Right ventricle myocardium inferior (tissue), 1 donor: ENCODE measurements at regions not wholly inside any gene's neighbourhood (a gene's known extent, or its start where the extent isn't known, plus 50 kb on each side); places are given as distances from the start of the nearest gene placed in this dataset.
A peak's percentile ranks its signal among the peaks of the same experiment; 100 is the strongest.
"Not testable (repeated sequence)": the region's sequence is repeated elsewhere in the genome, so short reads cannot be mapped to it uniquely, and the experiment has no call there.

ENCODE experiments used
- ATAC-seq: fragments of 200-7000 bp; cut with Tn5 transposase; one replicate; pipeline ENCODE4 v1.9.1; 2020; ENCODE audit warnings: mild to moderate bottlenecking, moderate library complexity
- DNase-seq: peaks from one replicate; pipeline ENCODE4 v3.0.0; 2021; ENCODE audit errors: missing footprints
- intact Hi-C: fragments of 100-400 bp; cut with DNase I; formaldehyde crosslinking; loops from one replicate; pipeline ENCODE4 v1.11.0; 2022
- donor health status: DM: no; HTN: yes; CAD: no; lungs with severe emphysema.

DNA sequence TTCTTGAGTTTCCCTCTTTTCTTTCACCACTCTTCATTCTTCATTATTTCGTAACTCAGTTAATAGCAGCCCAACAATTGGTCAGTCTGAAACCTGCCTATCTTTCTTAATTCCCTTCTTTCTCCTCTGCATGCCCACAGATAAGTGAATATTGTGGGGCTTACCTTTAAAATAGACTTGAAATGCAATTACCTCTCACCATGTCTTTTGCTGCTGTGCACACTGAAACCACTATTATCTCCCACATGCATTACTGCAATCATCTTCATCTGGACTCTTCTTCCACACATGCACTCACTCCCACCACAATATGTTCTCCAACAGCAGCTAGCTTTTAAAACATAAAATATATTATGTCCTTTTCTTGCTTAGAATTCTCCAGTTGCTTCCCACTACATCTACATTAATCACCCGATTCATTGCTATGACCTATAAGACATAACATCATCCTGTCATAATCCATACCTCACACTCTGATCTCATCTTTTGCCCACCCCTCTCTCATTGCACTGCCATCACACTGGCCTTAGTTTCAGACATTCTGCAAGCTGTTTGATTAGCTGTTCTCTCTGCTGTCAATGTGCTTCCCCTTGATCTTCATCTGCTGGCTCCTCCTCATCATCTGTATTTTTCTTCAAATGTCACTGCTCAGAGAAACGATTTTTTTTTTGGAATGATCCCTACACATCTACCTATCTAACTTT lies 304.8 kb downstream of the PTPRC start:
- ATAC-seq (no peak), DNase-seq (no peak)
- intact Hi-C loops: no loop called here

DNA sequence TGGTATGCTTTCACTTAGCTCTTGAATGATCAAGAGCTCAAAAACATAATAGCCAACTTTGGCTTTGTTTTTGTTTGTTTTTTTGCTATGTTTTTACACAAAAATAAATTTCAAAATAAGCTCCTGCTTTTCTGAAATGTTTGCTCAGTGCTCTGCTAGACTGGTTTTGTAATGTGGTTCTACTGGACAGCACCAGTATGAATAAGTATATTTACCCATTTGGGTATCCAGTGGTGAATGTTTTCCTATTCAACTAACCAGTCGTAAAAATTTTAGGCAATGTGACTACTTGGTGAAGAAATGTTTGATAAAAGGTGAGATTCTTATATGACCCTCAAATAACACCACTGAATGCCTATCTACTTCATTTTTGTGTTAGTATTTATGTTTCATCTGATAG lies 308.6 kb downstream of the PTPRC start:
- ATAC-seq (no peak), DNase-seq (no peak)
- intact Hi-C loops: no loop called here

DNA sequence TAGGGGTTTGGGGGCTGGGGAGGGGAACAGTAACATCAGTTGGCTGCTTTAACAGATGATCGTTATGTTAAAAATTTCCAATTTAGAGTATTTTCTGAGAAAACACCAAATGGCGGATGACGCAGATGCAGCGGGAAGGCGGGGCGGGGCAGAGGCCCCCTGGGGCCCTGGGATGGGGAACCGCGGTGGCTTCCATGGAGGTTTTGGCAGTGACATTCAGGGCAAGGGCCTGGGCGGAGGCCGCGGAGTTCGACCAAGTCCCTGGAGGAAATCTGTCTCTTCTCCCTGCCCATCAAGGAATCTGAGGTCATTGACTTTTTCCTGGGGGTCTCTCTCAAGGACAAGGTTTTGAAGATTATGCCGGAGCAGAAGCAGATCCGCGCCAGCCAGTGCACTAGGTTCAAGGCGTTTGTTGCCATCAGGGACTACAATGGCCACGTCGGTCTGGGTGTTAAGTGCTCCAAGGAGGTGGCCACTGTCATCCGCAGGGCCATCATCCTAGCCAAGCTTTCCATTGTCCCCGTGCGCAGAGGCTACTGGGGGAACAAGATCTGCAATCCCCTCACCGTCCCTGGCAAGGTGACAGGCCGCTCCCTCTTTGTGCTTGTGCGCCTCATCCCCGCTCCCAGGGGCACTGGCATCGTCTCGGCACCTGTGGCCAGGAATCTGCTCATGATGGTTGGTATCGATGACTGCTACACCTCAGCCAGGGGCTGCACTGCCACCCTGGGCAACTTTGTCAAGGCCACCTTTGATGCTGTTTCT lies 310.2 kb downstream of the PTPRC start:
- intact Hi-C loops: no loop called here
- ATAC-seq (no peak), DNase-seq (peak; percentile 69)

DNA sequence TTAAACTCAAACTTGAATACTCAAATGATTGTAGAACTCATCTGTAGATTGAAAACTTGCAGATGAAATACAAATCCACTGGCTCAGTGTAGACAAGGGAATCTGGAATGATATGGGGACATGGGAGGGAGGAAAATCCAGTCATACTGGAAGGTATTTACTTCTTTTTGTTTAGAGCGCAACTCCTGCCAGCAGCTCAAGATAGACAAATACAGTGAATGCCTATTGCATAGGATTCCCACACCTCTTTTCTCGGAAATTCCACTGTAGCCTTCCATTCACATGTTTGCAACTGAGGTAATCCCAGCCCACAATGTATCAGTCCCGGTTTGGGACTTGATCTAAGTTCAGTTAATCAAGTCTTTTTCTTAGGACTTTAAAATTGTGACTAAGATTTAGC lies 311.2 kb downstream of the PTPRC start:
- no peak for DNase-seq
- intact Hi-C loops: no loop called here
- no peak for ATAC-seq

DNA sequence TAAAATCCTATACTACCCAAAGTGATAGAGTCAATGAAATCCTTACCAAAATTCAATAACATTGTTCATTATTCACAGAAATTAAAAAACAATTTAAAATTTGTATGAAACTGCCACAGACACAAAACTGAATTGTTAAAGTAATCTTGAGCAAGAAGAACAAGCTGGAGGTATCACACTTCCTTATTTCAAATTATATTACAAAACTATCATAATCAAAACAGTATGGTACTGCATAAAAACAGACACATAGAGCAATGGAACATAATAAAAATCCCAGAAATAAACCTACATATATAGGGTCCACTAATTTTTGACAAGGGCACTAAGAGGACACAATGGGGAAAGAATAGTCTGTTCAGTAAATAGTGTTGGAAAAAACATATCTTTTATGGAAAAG lies 316.2 kb downstream of the PTPRC start:
- ATAC-seq (no peak), DNase-seq (no peak)
- intact Hi-C loops: no loop called here

DNA sequence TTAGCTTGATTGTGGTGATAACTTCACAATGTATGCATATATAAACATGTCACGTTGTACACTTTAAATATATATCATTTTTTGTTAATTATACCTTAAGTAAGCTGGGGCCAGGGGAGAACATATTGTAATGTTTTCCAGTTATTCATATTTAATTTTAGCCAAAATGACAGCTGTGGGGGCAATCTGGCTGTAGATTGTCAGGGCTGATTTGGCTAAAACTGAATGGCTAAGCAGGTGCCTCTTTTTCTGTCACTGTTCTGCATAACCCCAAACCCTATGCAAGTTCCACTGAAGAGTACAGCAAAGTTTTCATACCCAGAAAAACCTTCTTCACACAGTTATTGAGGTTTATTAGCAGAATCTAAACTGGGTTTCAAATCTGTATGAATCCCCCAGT lies 318.2 kb downstream of the PTPRC start:
- ATAC-seq: no peak
- intact Hi-C loops: no loop called here
- no peak for DNase-seq

DNA sequence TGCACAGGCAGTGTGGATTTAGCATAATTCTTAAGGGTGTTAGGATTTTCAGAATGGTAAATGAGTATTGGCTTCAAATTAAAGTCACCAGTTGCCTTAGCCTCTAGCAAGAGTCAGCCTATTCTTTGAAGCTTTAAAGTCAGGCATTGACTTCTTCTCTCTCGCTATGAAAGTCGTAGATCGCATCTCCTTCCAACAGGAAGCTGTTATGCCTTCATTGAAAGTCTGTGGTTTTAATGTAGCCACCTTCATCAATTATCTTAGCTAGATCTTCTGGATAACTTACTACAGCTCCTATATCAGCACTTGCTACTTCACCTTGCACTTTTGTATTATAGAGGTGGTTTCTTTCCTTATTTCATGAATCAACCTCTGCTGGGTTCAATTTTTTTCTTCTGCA lies 320.2 kb downstream of the PTPRC start:
- ATAC-seq (no peak), DNase-seq (no peak)
- intact Hi-C loops: no loop called here

DNA sequence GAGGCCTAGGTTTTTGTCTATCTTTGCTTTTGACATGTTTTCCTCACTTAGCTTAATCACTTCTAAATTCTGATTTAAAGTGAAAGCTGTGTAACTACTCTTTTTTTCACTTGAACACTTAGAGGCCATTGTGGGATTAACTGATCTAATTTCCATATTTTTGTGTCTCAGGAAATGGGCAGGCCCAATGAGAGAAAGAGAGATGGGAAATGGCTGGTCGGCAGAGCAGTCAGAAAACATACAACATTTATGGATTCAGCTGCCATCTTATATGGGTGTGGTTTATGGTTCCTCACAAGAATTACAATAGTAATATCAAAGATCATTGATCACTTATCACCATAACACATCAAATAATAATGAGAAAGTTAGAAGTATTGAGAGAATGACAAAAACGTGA lies 320.8 kb downstream of the PTPRC start:
- intact Hi-C loops: no loop called here
- DNase-seq (no peak), ATAC-seq (no peak)

DNA sequence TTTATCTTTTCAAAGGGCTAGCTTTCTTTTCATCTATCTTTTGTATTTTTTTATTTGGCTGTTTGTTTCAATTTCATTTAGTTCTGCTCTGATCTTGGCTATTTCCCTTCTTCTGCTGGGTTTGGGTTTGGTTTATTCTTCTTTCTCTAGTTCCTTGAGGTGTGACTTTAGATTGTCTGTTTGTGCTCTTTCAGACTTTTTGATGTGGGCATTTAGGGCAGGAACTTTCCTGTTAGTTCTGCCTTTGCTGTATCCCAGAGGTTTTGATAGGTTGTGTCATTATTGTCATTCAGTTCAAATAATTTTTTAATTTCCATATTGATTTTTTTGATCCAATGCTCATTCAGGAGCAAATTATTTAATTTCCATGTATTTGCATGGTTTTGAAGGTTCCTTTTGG lies 325.0 kb downstream of the PTPRC start:
- ATAC-seq, DNase-seq, intact Hi-C loops: not testable (repeated sequence)

DNA sequence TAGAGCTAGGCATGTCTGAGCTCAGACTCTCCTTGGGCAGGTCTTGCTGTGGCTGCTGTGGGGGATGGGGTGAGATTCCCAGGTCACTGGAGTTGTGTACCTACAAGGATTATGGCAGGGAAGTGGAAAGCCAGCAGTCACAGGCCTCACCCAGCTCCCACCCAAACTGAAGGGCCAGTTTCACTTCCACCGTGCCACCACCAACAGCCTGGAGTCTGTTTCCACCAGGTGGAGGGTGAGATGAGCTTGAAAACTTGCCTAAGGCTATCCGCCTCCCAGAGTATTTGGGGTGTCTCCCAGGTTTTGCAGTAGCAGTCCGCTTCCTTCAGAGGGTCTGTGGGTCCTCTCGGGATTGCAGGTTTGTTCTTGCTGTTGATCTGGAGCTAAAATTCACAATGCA lies 327.7 kb downstream of the PTPRC start:
- ATAC-seq: no peak
- intact Hi-C loops: no loop called here
- DNase-seq: no peak

DNA sequence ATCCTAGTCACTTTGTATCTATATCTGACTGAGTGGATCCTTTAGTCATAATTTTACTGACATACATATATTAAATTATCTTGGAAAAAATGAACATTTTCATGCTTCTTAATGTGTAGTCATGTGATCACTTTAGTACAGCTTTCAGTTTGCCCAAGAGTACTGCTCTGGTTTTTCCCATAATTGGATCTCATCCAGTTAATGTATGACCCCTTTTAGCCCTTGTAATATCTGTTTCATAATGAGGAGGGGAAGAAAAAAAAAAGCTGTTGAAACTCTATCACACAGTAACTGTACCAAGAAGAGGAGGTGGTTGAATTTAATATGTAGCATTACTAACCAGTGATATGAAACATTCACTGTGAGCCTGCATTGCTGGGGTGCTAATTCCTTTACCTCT lies 328.7 kb downstream of the PTPRC start:
- intact Hi-C loops: no loop called here
- ATAC-seq (no peak), DNase-seq (no peak)

DNA sequence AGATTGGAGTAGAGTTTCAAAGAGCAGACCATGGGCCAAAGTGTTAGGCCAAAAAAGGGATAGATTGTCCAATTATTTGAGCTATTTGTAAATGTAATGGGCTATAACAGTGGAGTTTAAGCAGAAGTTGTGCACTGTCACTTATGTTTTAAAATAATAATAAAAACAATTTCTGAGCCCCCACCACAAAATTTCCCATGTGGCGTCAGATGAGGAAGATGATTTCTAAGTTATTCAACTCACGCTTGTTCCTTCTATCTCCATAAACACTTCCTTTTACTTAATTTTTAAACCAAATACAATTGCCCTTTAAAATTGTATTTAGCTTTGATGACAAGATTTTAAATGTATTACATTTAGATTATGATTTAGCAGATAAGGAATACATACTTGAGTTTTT lies 330.0 kb downstream of the PTPRC start:
- intact Hi-C loops: no loop called here
- no peak for DNase-seq
- ATAC-seq: no peak

DNA sequence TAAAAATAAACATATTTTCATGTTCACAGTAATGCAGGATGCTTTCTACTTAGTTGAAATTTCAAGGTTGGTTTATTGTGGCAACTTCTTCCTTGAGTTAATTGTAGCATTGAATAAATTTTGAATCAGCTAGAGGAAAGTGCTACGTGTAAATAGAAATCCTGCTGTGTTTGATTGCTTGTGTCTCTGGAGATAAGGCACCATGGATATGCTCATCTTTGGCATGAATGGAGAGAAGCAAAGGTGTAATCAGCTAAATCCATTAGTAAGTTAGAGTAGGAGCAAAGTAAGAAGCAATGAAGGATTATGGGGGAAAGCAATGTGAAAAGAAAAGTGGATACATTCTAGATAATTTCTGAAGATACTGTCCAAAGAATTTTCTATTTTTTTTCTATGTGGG lies 331.1 kb downstream of the PTPRC start:
- ATAC-seq (no peak), DNase-seq (no peak)
- intact Hi-C loops: no loop called here

DNA sequence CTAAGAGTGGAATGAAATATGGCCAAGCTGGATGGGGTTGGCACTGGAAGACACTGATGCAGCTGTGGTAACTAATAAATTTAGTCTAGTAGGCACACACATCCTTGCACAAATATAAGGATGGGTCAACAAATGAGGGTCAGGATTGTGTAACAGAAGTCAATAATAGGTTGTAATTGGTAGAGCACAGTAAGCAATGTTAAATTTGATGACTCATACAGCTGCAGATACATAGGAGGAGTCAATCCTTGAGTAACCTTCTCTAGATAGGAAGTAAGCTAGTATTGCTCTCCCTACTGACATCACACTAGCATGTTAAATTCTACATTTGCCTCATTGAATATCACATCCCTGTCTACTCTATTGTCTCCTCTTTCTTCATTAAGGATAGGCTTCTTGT lies 332.1 kb downstream of the PTPRC start:
- ATAC-seq (no peak), DNase-seq (no peak)
- intact Hi-C loops: no loop called here

DNA sequence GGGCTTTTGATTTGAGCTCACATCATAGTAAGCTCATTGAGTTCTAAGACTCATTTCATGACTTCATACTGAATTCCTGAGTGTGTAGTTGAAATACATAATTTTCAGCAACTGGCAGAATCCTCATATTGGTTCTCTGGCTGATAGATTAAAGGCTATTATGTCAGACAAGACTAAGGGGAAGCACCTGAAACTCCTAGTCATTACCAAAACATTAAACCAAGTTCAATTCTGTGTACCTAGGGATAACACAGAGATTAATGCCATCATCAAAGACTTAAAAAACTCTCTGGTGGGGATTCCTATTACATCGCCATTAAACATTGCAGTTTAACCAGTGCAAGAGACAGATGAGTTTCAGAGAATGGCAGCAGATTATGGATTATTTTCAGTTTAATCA lies 339.1 kb downstream of the PTPRC start:
- ATAC-seq (no peak), DNase-seq (no peak)
- intact Hi-C loops: no loop called here

DNA sequence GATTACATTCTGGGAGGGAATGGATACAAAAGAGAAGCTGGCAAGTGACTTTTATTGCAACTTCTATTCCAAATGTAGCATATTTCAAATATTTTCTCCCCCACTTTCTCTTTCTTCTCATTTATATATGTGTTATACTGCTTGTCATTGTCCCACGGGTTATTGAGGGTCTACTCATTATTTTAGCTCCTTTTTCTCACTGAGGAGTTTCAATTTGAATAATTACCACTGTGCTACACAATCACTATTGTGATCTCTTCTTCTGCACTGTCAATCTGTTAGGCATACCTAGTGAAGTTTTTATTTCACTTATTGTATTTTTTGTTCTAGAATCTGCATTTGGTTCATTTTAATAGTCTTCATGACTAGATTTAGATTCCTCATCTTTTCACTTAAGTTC lies 339.7 kb downstream of the PTPRC start:
- DNase-seq (no peak), ATAC-seq (no peak)
- intact Hi-C loops: no loop called here

DNA sequence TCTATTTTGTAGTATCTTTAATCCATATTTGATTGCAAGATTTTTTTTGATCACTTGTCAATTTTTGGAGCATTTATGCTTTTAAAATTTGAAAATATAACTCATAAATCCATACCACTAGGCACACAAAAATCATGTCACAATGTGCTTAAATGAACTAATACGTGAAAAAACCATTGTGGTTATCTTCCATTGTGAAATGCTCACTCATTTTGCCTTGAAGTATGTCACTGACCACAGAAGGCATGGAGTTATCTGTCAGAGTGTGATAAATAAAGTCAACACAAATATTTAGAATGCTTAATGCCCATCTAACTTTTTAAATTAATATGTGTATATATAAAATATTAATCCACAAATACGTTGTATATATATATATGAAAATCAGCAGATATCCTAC lies 347.2 kb downstream of the PTPRC start:
- intact Hi-C loops: no loop called here

DNA sequence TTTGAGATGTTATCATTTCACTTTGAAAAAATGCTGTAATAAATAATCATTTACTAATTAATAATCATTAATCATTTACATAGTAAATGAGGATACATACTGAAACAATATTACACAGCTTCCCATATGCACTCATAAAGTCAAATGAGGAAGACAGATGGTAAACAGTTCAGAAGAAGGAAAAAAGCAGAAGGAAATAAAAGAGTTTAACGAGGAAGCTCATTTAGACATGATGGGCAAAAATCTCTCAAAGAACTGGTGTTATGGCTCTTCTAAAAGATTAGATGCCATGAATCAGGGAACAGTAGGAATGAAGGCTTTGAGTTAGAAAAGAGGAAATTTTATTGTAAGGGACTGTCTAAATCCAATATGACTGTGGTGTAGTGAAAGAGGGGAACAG lies 347.6 kb downstream of the PTPRC start:
- no peak for DNase-seq
- no peak for ATAC-seq
- intact Hi-C loops: no loop called here

More for the DNA sequence above, 347.2 kb downstream of the PTPRC start:
- DNase-seq: no peak
- no peak for ATAC-seq

DNA sequence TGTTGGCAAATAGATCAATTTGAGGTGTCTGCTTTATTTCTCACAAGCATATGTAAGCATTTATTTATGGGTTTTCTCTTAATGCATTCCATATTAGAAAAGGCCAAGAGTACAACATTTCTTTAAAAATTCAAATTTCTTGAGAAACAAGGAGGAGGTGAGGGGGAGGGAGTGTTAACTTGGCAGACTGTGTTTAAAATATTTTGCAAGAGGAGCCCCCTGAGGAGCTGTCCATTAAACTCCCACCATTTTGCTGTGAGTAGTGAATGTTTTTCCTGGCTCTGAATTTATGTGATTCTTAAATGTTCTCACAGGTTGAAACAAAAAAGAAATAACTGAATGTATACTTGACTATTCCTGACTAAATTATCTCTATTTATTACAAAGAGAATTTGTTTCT lies 363.8 kb downstream of the PTPRC start:
- ATAC-seq: no peak
- no peak for DNase-seq
- intact Hi-C loops: no loop called here

DNA sequence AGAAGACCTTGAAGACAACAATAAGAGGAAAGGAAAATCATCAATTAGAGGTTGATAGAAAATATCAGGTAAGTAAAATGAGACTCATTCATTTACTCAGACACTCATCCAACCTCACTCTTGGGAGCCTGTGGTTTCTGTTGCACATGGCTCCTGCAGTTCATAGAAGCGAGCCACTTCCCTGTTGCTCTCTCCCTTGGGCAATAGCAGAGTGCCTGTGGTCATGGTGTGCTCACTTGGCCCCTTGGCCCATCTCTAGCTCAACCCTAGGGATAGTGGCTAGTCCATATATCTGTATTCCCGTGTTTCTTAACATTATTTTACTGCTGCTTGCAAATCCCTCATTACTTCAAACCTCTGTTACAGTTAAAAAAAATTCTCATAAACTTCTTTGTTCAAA lies 368.6 kb downstream of the PTPRC start:
- intact Hi-C loops: no loop called here
- no peak for DNase-seq
- ATAC-seq: no peak

DNA sequence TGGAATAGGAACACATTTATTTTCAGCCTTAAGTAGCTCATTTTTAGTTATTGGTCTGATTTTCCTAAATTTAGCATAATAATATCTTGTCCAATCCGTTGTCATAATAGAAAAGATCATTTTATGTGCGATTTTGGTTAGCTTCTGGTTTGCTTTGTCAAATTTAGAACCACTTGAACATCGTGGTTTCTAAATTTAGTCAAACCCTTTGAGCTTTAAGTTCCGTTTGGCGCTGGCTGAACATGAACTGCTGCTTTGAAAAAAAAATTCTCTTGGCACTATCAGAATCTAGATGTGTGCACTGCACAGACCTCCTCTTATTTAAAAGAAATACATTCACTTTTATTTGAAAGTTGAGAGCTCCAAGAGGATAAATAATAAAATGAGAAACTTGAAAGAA lies 370.6 kb downstream of the PTPRC start:
- intact Hi-C loops: loop anchor here (2.0 kb wide), 1 partner anchor 73 kb away; no protein-coding TSS in a partner anchor
- ATAC-seq (no peak), DNase-seq (no peak)
